ENCODE measurements at regions not wholly inside any gene's neighbourhood (a gene's known extent, or its start where the extent isn't known, plus 50 kb on each side); places are given as distances from the start of the nearest gene placed in this dataset.

DNA sequence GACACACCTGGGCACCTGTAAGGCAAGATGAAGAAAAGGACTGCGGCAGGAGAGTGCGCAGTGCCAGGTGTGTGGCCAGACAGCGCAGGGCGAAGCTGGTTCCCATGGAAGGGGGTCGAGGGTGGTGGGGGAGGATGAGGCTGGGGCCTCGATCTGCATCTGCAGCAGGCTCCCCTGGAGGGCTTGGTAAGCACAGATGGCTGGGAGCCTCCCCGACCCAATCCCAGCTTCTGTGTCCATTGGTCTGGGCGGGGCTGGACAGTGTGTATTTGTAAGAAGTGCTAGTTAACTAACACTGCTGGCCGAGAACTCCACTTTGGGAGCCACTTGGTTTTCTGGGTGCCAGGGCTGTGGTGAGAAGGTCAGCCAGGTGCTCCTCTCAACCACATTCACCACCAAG, 385.1 kb upstream of the IRX1 start (continued):
- TF ChIP-seq, protein P1, sequence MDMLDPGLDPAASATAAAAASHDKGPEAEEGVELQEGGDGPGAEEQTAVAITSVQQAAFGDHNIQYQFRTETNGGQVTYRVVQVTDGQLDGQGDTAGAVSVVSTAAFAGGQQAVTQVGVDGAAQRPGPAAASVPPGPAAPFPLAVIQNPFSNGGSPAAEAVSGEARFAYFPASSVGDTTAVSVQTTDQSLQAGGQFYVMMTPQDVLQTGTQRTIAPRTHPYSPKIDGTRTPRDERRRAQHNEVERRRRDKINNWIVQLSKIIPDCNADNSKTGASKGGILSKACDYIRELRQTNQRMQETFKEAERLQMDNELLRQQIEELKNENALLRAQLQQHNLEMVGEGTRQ (IDR thresholded peaks at IDR 0.05; ENCODE audit: borderline replicate concordance, low read depth, low read length) = no peak
- TF ChIP-seq, protein P2, sequence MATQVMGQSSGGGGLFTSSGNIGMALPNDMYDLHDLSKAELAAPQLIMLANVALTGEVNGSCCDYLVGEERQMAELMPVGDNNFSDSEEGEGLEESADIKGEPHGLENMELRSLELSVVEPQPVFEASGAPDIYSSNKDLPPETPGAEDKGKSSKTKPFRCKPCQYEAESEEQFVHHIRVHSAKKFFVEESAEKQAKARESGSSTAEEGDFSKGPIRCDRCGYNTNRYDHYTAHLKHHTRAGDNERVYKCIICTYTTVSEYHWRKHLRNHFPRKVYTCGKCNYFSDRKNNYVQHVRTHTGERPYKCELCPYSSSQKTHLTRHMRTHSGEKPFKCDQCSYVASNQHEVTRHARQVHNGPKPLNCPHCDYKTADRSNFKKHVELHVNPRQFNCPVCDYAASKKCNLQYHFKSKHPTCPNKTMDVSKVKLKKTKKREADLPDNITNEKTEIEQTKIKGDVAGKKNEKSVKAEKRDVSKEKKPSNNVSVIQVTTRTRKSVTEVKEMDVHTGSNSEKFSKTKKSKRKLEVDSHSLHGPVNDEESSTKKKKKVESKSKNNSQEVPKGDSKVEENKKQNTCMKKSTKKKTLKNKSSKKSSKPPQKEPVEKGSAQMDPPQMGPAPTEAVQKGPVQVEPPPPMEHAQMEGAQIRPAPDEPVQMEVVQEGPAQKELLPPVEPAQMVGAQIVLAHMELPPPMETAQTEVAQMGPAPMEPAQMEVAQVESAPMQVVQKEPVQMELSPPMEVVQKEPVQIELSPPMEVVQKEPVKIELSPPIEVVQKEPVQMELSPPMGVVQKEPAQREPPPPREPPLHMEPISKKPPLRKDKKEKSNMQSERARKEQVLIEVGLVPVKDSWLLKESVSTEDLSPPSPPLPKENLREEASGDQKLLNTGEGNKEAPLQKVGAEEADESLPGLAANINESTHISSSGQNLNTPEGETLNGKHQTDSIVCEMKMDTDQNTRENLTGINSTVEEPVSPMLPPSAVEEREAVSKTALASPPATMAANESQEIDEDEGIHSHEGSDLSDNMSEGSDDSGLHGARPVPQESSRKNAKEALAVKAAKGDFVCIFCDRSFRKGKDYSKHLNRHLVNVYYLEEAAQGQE (IDR thresholded peaks at IDR 0.05; ENCODE audit: low read depth, low read length) = no peak

DNA sequence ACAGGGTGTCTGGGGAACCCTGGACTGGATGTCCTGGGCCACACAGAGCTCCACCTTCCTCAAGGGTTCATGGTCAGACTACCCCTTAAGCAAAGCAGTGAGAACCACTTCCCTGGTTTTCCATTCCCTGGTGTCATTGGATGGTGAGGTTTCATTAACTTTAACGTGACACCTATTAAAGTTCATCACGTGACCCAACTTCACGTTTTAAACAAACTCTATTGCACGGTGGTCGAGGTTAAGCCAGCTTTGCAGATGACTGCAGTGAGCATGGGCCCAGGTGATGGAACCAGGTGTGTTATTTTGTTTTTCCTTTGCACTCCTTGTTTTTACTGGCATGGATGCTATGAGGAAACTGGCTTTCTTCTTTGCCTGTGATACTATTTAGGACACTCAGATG, 385.7 kb upstream of the IRX1 start:
- no peaks in the 10 kb centered on the region for H3K27me3 ChIP-seq (ENCODE audit: insufficient read depth)
- TF ChIP-seq SIN3A (IDR thresholded peaks at IDR 0.05; ENCODE audit: borderline replicate concordance, low read depth, low read length) = no peak
- TF ChIP-seq FOSL2 (IDR thresholded peaks at IDR 0.05; ENCODE audit: borderline replicate concordance, low read depth) = no peak
- TF ChIP-seq, protein P3, sequence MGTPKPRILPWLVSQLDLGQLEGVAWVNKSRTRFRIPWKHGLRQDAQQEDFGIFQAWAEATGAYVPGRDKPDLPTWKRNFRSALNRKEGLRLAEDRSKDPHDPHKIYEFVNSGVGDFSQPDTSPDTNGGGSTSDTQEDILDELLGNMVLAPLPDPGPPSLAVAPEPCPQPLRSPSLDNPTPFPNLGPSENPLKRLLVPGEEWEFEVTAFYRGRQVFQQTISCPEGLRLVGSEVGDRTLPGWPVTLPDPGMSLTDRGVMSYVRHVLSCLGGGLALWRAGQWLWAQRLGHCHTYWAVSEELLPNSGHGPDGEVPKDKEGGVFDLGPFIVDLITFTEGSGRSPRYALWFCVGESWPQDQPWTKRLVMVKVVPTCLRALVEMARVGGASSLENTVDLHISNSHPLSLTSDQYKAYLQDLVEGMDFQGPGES (IDR thresholded peaks at IDR 0.05; ENCODE audit: low read depth, low read length) = no peak
- TF ChIP-seq, protein P1 (IDR thresholded peaks at IDR 0.05; ENCODE audit: borderline replicate concordance, low read depth, low read length) = no peak
- TF ChIP-seq EZH2phosphoT487 (IDR thresholded peaks at IDR 0.05; ENCODE audit: borderline replicate concordance, low read depth) = no peak
- no peak for TF ChIP-seq RAD21 (IDR thresholded peaks at IDR 0.05; ENCODE audit: low read length)
- TF ChIP-seq MXI1 (IDR thresholded peaks at IDR 0.05; ENCODE audit: low read depth, low read length) = no peak
- no peaks in the 10 kb centered on the region for H3K36me3 ChIP-seq (replicated peaks in 1 of 2; ENCODE audit: control insufficient read depth in 1 of 2, insufficient read depth in 2 of 2, low read length in 1 of 2)
- H3K9ac ChIP-seq = no peak overlapping the region
- POLR2A ChIA-PET = no interaction called here
- 3% methylated on average over 4 of the region's 5 CpGs for WGBS (ENCODE audit: low lambda C conversion rate)
- H3K79me2 ChIP-seq (ENCODE audit: insufficient read depth) = no peaks in the 10 kb centered on the region
- no peaks in the 10 kb centered on the region for H3K9me2 ChIP-seq
- H2AFZ ChIP-seq (ENCODE audit: low read depth) = no peak overlapping the region
- H3K27ac ChIP-seq (ENCODE audit: low read depth in 2 of 2, low read length in 1 of 2) = no peak overlapping the region
- H3K4me1 ChIP-seq (ENCODE audit: control insufficient read depth in 1 of 2, insufficient read depth in 2 of 2, low read depth in 1 of 2, low read length in 1 of 2) = no peaks in the 10 kb centered on the region
- no peak for DNase-seq
- CTCF ChIA-PET = no interaction called here
- H3F3A ChIP-seq (replicated peaks; ENCODE audit: insufficient read depth) = no peaks in the 10 kb centered on the region
- no peaks in the 10 kb centered on the region for H3K9me3 ChIP-seq
- no peak overlapping the region for H3K4me2 ChIP-seq
- H3K4me3 ChIP-seq (ENCODE audit: low read depth in 2 of 2, low read length in 1 of 2) = no peak overlapping the region
- H4K20me1 ChIP-seq (ENCODE audit: insufficient read depth) = no peaks in the 10 kb centered on the region
